Mammary epithelial cell (primary cell): ENCODE measurements at regions not wholly inside any gene's neighbourhood (a gene's known extent, or its start where the extent isn't known, plus 50 kb on each side); places are given as distances from the start of the nearest gene placed in this dataset.

Experiments
- EZH2 ChIP-seq: IDR thresholded peaks from 2 replicates; pipeline ENCODE4 v1.6.1; 2012; ENCODE audit warnings: low read length, inconsistent platforms, borderline replicate concordance
- TF ChIP-seq, protein P1 (sequence below), 2 donors: IDR thresholded peaks in 1 of 2; conservative IDR thresholded peaks in 1 of 2; 2 replicates each; pipeline ENCODE4 v1.5.1; 2011 to 2012; ENCODE audit warnings: inconsistent platforms in 2 of 2, low read length in 2 of 2, mild to moderate bottlenecking in 2 of 2, control low read depth in 1 of 2, low read depth in 1 of 2; ENCODE audit not compliant: insufficient read depth in 1 of 2; ENCODE audit errors: extremely low read depth in 1 of 2

DNA sequence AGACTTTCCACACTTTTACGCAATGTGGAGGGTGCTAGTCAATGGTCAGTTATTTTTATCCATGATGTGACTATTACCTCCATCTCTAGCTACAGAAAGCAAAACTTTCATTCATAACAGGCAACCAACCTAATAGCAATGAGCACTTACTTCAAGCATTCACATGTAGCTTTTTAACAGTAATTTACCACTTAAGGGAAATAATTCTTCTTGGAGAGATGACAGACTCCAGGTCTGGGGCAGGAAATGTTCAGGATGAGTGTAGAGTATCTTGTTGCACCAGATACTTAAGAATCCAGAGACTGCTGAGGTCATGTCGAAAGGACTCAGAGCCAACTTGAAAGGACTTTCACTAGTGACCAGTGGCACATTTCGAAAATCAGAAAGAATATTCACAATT is 347.6 kb downstream of the CHRM3 start:
- TF ChIP-seq, protein P1, sequence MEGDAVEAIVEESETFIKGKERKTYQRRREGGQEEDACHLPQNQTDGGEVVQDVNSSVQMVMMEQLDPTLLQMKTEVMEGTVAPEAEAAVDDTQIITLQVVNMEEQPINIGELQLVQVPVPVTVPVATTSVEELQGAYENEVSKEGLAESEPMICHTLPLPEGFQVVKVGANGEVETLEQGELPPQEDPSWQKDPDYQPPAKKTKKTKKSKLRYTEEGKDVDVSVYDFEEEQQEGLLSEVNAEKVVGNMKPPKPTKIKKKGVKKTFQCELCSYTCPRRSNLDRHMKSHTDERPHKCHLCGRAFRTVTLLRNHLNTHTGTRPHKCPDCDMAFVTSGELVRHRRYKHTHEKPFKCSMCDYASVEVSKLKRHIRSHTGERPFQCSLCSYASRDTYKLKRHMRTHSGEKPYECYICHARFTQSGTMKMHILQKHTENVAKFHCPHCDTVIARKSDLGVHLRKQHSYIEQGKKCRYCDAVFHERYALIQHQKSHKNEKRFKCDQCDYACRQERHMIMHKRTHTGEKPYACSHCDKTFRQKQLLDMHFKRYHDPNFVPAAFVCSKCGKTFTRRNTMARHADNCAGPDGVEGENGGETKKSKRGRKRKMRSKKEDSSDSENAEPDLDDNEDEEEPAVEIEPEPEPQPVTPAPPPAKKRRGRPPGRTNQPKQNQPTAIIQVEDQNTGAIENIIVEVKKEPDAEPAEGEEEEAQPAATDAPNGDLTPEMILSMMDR (conservative IDR thresholded peaks at IDR 0.05 in 1 of 2, IDR thresholded peaks at IDR 0.05 in 1 of 2; ENCODE audit: extremely low read depth in 1 of 2, insufficient read depth in 1 of 2, low read depth in 1 of 2, low read length in 2 of 2): no peak
- TF ChIP-seq EZH2: no peak
